ENCODE measurements at regions not wholly inside any gene's neighbourhood (a gene's known extent, or its start where the extent isn't known, plus 50 kb on each side); places are given as distances from the start of the nearest gene placed in this dataset.
A peak's percentile ranks its signal among the peaks of the same experiment; 100 is the strongest.

DNA sequence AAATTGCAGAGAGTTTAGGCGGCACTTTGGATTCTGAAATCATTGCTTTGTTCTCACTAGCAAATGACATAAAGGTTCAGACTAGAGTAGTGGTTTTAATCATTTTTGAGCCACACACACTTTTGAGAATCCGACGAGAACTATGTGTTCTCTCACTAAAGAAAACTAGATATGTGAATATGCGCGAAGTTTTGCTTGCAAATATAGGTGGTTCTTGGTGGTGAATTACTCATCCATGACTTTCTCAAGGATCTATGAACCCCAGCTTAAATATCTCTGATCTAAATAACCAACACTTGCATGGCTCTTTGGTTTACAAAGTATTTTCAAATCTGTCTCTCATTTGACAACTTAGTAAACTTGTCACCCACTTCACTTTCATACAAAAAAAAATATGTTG is 54.8 kb downstream of the NOG start:
- DNase-seq: no peak

DNA sequence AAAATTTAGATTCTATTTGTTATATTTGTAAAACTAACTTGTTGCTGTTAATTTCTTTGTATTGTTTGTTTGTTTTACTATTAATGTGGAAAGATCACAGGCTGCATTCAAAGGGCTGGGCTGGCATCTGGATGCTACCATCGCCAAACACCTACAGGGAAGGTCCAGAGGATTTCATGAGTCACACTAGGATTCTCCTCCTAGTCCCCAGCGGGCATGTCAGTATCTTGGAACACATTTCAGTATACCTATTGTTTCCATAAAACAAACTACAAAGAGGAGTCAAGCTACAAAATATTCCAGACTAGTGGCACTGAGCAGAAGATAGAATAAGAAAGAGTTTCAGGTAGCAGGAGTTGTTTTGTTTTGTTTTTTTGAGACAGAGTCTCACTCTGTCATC is 55.3 kb downstream of the NOG start:
- DNase-seq: no peak

GRCh38 chr17:56652628-56653027 is 59.1 kb downstream of the NOG start:
- no peak for DNase-seq

DNA sequence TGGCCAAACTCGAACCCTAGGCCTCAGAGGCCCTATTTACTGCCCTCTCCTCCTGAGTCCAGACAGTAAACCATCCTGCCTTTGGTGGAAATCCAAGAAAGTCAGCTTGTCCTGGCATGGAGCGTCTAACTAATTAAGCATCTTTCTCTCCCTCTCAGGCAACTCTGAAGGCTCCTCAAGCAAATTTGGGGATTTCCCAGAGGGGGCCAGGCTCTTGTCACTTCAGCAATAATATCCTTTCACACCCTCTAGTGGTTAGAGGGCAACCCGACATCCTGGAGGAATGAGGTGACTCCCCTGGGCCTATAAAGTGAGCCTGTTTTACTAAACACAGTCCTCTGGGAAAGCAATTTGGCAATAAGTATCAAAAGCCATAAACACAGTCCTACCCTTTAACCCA is 60.4 kb downstream of the NOG start:
- DNase-seq: no peak

DNA sequence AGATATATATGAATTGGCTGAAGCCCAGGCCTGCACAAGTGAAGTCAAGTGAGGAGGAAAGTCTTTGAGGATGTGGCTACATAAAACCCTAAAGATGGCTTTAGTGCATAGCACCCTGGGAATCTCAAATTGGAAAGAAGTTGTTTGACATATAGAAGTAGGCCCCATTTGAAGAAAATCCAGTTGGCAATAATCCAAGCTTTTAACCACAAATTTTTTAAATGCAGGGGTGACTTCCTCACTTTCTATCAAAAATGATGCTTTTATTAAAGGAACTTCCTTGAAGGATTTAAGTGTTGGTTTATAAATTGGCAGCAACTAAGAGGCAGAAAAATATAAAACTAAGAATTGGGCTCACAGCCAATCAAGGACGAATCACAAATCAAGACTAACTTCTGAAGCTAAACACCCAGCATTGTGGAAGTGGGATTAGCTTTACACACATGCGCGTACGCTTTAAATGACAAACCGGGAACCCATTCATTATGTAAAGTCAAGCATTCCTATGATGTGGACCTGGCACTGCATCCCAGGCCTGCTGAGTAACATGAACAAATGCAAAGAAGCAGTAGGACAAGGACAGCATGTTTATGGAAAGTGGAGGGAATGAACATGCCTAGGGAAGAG is 63.3 kb downstream of the NOG start:
- DNase-seq: no peak

GRCh38 chr17:56658648-56659047 is 65.1 kb downstream of the NOG start:
- DNase-seq: no peak

DNA sequence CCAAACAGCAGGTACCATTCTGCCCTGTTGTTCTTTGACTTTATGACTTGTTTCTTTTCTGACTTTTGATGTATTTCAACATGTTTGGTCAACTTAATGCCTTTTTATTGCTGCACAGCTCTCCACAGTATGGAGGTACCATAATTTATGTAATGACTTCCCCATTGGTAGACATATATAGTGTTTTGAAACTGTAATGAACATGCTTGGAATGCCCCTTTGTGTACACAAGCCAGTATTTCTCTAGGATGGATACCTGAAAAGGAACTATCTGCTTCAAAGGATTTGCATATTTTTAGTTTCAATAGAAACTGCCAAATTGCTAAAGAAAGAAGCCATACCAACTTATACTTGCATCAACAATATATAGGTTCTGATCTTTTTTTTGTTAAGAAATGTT is 66.1 kb downstream of the NOG start:
- no peak for DNase-seq

DNA sequence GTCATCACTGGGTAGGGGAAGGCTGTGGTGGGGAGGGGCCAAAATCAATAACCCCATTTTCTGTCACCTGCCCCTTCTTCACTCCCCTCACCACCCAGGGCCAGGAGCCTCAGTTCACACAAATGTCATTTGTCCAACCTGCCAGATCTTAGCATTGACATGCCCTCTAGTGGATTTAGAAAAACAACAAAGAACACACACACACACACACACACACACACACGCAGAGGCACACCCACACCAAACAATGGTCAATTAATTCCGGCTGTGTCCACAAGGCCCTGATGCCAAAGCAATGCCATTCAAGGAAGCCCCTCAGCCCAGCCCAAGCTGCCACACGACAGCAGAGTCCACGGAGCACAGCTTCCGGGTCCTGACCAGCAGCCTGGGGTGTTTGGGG is 68.4 kb downstream of the NOG start:
- DNase-seq: no peak

- no peak for DNase-seq
Measured at GRCh38 chr17:56665864-56666263, 72.4 kb downstream of the NOG start.

DNA sequence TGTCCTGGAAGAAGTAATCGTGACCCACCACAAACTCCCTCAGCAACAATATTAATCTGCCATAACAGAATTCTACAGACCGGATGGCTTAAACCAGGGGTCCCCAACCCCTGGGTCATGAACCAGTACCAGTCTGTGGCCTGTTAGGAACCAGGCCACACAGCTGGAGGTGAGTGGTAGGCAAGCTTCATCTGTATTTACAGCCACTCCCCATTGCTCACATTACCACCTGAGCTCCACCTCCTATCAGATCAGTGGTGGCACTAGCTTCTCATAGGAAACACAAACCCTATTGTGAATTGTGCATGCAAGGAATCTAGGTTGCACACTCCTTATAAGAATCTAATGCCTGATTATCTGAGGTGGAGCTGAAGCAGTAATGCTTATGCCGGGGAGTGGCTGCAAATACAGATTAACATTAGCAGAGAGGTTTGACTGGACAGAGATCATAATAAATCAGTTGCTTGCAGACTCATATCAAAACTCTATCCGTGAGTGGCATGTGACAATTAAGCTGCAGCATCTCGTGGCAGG is 74.5 kb downstream of the NOG start:
- DNase-seq: no peak

DNA sequence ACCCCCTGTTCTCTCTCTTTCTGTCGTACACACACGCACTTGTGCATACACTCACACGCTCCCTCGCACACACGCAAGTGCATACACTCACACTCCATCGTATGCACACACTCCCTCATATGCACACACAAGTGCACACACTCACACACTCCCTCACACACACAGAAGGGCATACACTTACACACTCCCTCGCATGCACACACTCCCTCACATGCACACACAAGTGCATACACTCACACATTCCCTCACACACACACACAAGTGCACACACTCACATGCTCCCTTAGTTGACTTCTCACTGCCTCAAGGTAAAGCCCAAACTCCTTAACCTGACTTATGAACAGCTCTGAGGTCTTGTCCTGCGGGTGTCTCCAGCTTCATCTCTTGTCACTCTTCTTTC is 78.7 kb downstream of the NOG start:
- no peak for DNase-seq

- no peak for DNase-seq
Measured at GRCh38 chr17:56674401-56674925, 81.0 kb downstream of the NOG start.

GRCh38 chr17:56675876-56676660 is 82.6 kb downstream of the NOG start:
- no peak for DNase-seq

DNA sequence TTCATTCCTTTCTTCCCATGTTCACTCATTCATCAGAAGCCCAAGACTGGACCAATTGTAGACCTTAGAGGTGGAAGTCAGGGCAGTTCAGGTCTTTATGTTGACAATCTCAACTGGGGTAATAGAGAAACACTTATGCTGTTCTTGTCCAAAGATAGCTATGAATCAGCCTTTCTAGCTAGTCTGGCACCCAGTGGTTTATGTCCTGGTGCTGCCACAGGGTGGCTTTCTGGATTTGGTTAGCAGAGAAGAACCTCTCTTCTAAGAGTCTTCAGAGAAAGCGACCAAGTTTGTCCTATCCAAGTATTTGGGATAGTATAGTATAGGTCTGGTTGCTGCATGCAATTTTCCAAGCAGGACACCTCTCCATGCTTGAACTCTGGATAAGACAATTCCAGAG is 83.3 kb downstream of the NOG start:
- DNase-seq: no peak

GRCh38 chr17:56678249-56679114 is 85.0 kb downstream of the NOG start:
- no peak for DNase-seq

- peak; percentile 36 for DNase-seq
Measured at GRCh38 chr17:56679115-56679776, 85.7 kb downstream of the NOG start.

DNA sequence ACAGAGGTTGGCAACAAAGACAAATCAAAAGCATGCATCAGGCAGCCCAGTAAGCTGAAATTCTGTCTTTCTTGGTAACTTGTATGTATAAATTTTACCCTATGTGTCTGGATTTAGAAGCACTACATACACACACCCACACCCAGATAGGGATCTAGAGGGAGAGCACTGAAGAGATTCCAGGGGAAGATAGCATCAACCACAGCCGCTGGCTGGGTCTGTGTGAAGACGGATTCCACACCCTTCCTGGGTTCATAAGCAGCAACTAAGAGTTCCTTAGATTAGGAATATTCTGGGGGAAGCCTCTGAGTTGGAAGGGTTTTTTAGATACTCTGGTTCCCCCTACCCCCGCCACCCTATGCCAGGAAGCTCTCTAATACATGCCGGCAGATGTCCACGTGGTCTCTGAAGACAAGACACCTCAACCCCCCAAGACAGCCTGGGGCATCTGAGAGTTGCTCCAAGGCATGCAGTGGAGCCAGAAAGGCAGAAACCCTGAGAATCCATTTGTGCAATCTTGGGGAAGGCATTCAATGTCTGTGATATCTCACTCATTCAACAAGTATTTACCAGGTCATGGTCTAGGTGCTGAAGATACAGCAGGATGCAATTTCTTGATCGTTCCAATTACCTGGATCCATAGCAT is 86.4 kb downstream of the NOG start:
- no peak for DNase-seq

GRCh38 chr17:56680676-56681075 is 87.2 kb downstream of the NOG start:
- no peak for DNase-seq

GRCh38 chr17:56681561-56682266 is 88.2 kb downstream of the NOG start:
- DNase-seq: peak; percentile 49

DNA sequence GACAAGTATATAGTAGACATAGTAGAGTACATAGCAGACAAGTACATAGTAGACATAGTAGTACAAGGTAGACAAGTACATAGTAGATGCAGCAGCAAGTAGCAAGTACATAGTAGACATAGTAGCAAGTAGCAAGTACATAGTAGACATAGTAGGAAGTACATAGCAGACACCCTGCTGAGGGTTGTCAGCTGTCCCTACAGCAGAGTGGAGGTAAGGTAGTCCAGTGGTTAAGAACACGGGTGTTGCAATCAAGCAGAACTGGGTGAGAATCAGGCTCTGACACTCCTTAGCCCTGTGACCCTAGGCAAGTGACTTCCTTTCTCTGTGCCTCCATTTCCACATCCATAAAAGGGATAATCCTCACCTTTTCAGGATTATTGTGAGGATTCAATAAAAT is 94.7 kb downstream of the NOG start:
- no peak for DNase-seq

DNA sequence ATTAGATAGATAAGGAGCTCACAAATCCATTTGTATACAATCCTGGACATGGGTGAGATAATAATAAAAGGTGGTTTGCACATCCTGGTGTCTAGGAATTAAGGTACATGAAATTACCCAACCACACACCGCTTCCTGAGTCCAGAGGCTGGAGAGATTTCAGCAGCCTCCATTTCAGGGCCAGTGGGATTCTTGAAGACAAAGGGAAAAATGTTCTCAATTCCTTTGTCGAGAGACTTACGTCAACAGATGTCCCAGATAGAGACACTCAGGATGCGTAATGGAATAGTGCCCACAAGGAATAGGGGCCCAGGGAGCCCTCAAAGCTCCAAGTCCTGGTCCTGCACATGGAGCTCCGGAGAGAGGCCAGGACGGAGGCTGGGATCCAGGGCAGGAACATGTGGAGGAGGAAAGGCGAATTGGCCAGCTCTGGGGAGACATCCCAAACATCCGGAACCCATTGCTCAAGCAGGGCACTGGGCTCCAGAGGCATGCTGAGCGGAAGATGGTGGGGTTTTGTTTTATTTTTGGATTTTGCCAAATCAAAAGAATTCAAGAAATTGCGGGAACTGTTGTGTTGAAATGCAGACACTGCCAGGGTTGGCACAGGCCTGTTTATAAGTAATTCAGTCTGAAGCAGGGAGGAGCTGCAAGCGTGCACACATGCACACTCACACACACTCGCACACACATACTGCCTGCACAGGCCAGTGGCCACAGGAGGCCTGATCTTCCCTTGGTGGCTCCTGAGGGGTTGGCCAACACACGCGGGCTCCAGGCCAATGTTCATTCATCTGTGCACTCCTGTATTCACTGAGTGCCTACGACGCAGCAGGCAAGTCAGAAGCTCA is 97.2 kb downstream of the NOG start:
- DNase-seq: no peak
